Body of pancreas (tissue), 4 donors: ENCODE measurements at regions not wholly inside any gene's neighbourhood (a gene's known extent, or its start where the extent isn't known, plus 50 kb on each side); places are given as distances from the start of the nearest gene placed in this dataset.

Experiments
- ATAC-seq: fragments of 150-250 bp; one replicate; pipeline ENCODE4 v1.9.1; 2016
- DNase-seq, 4 donors: peaks; one replicate each; pipeline ENCODE4 v3.0.0-alpha.2; 2019
- H3K27ac ChIP-seq, 4 donors: fragments of 200-600 bp; sonication (generic); 1 replicate in 3 of 4; 2 replicates in 1 of 4; pipeline versions ENCODE4 v1.5.1 to v1.6.1; 2016 to 2019; ENCODE audit warnings: mild to moderate bottlenecking in 1 of 4, mixed read lengths in 1 of 4, moderate library complexity in 1 of 4
- H3K27me3 ChIP-seq, 2 donors: fragments of 200-600 bp; sonication (generic); one replicate each; pipeline ENCODE4 v1.6.0; 2016; ENCODE audit warnings: mild to moderate bottlenecking in 1 of 2
- H3K36me3 ChIP-seq, 2 donors: fragments of 200-600 bp; sonication (generic); replicated peaks in 1 of 2; 2 replicates each; pipeline ENCODE4 v1.5.1; 2016; ENCODE audit warnings: low read depth in 2 of 2; ENCODE audit not compliant: insufficient read depth in 1 of 2
- H3K4me1 ChIP-seq: fragments of 200-600 bp; sonication (generic); one replicate; pipeline ENCODE4 v1.6.0; 2016
- H3K4me3 ChIP-seq, 2 donors: fragments of 200-600 bp; sonication (generic); 1 replicate in 1 of 2; 2 replicates in 1 of 2; pipeline ENCODE4 v1.5.1; 2016 to 2019
- H3K9me3 ChIP-seq, 3 donors: fragments of 200-600 bp; sonication (generic); 1 replicate in 2 of 3; 2 replicates in 1 of 3; pipeline ENCODE4 v1.5.1; 2016
- POLR2A ChIP-seq, 3 donors: fragments of 450-650 bp; IDR thresholded peaks; one replicate each; pipeline ENCODE4 v1.6.1; 2016; ENCODE audit warnings: antibody characterized with exemption in 3 of 3, mild to moderate bottlenecking in 2 of 3
- WGBS, 2 donors: methylation state at CpG; one replicate each; pipeline ENCODE4 v1.1.5; 2017; 5-methylcytosine and 5-hydroxymethylcytosine counted together
- intact Hi-C: fragments of 100-400 bp; cut with DNase I; formaldehyde crosslinking; loops from one replicate; pipeline ENCODE4 v1.15.1; 2023
- TF ChIP-seq, protein P1 (sequence below), 7 experiments: fragments of 450-650 bp in 4 of 7; fragments of 200-600 bp in 3 of 7; sonication (generic) in 3 of 7; IDR thresholded peaks; one replicate each; pipeline ENCODE4 v1.5.1; 2016 to 2019; ENCODE audit warnings: antibody characterized with exemption in 7 of 7

DNA sequence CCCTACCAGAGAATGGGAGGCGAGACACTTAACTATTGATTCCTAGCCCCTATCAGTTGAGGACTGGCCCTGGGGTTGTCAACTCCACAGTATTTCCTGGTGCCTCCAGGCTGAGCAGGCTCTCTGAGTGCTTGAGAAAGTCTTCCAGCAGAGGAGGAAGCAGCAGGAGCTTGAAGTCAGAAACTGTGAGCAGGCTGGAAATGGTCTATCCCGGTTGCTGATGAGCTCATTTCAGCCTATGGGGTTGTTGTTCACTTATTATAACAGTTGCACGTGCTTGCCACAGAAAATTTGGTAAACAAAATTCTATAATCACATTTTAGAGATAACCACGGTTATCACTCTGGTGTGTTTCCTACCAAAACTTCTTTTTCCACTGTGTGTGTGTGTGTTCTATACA, 254.7 kb upstream of the THUMPD2 start:
- WGBS, 2 donors, result 47 to 56% methylated on average over 4 of the region's 4 CpGs
- Histone ChIP-seq H3K9me3 (no peaks in the 10 kb centered on the region), H3K4me1 (no peaks in the 10 kb centered on the region), H3K27ac (no peak overlapping the region), H3K4me3 (no peak overlapping the region), H3K27me3 (no peaks in the 10 kb centered on the region), H3K36me3 (no peaks in the 10 kb centered on the region)
- DNase-seq, result no peak
- intact Hi-C loops, result no loop called here
- no peak for ATAC-seq
- TF ChIP-seq POLR2A (IDR thresholded peaks at IDR 0.05), result no peak
- TF ChIP-seq, protein P1, sequence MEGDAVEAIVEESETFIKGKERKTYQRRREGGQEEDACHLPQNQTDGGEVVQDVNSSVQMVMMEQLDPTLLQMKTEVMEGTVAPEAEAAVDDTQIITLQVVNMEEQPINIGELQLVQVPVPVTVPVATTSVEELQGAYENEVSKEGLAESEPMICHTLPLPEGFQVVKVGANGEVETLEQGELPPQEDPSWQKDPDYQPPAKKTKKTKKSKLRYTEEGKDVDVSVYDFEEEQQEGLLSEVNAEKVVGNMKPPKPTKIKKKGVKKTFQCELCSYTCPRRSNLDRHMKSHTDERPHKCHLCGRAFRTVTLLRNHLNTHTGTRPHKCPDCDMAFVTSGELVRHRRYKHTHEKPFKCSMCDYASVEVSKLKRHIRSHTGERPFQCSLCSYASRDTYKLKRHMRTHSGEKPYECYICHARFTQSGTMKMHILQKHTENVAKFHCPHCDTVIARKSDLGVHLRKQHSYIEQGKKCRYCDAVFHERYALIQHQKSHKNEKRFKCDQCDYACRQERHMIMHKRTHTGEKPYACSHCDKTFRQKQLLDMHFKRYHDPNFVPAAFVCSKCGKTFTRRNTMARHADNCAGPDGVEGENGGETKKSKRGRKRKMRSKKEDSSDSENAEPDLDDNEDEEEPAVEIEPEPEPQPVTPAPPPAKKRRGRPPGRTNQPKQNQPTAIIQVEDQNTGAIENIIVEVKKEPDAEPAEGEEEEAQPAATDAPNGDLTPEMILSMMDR (IDR thresholded peaks at IDR 0.05), result no peak

DNA sequence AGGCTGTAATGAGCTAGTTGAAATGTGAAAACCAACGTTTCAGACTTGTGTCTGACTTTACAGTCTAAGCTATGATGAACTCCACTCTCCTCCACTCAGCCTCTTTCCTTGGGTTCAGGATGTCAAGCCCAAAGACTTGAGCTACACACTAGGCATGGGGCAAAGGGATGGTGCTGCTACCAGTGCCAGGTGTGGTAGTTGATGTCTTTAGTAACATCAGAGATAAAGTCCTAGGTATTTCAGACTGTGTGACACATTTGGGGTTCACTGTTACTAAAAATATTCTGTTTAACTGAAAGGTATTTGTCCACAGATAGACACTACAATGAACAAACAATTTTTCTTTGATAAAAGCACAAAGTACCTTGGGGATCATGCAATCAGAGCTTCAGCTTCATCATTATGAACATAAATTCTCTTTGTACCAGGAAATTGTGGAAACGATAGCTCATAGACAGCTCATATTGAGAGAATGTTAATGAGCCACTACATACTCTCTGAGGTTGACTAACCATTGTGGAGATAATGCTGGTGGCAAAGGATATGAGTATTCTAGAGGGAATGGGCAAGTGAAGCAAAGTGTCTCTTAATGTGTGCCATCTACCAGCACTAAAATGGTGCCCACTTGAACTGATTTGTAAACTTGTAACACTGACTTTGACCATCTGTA, 253.7 kb upstream of the THUMPD2 start:
- Histone ChIP-seq H3K4me1 (no peaks in the 10 kb centered on the region), H3K27ac (no peak overlapping the region), H3K36me3 (no peaks in the 10 kb centered on the region), H3K27me3 (no peaks in the 10 kb centered on the region), H3K9me3 (no peaks in the 10 kb centered on the region), H3K4me3 (no peak overlapping the region)
- 43 to 48% methylated on average over 2 of the region's 2 CpGs for WGBS, 2 donors
- ATAC-seq (no peak), DNase-seq (no peak)
- TF ChIP-seq, protein P1 (IDR thresholded peaks at IDR 0.05), result no peak
- no peak for TF ChIP-seq POLR2A (IDR thresholded peaks at IDR 0.05)
- intact Hi-C loops, result no loop called here

DNA sequence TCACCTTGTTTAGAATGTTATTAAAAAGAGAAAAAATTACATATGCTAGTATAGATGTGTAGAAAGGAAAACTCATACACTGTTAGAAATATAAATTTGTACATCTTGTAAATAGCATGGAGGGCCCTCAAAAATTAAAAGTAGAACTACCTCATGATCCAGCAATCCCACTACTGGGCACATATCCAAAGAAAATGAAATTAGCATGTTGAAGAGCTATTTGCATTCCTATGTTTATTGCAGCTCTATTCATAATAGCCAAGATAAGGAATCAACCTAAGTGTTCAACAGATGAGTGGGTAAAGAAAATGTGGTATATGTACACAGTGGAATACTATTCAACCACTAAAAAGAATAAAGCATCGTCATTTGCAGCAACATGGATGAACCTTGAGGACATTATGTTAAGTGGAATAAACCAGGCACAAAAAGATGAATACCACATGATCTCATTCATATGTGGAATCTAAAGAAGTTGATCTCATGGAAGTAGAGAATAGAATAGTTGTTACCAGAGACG, 251.5 kb upstream of the THUMPD2 start:
- 67 to 76% methylated on average over 2 of the region's 2 CpGs for WGBS, 2 donors
- DNase-seq (no peak), ATAC-seq (no peak)
- no peak overlapping the region for H3K27ac ChIP-seq
- H3K4me1 ChIP-seq, result no peaks in the 10 kb centered on the region
- H3K9me3 ChIP-seq, result no peaks in the 10 kb centered on the region
- no peaks in the 10 kb centered on the region for H3K27me3 ChIP-seq
- no peak overlapping the region for H3K4me3 ChIP-seq
- intact Hi-C loops, result no loop called here
- TF ChIP-seq, protein P1 (IDR thresholded peaks at IDR 0.05), result no peak
- TF ChIP-seq POLR2A (IDR thresholded peaks at IDR 0.05), result no peak
- H3K36me3 ChIP-seq, result no peaks in the 10 kb centered on the region

DNA sequence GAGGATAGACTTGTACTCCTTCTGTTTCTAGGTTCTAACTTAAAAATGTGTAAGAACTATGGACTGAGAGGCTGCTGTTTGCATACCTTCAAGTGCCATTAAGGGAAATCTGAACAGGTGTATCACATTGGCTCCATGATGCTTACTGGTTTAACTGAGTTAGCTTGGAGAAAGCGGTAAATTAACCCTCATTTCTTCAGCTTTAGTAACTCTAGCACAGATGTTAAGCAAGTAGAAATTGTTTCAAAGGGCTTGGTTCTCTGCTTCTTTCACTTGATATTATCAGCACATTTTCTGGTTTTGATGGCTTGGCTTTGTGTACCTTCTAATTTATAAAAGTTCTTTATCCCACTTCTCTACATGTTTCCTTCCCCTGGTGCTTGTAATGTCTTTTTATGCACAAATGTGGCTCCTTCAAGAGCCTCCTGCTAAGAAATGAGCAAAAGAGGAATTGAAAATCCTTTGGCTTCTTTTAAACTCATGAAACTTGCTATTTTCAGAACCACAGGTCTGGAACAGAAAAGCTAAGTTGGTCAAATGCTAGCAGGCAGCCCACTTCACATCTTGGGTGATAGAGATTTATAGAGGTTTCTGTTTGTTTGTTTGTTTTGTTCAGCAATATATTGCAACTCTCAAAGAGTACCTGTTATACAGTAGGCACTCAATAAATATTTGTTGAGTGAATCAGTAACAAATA, 249.9 kb upstream of the THUMPD2 start:
- no peaks in the 10 kb centered on the region for H3K4me1 ChIP-seq
- H3K9me3 ChIP-seq, result no peaks in the 10 kb centered on the region
- H3K4me3 ChIP-seq, result no peak overlapping the region
- H3K36me3 ChIP-seq, result no peaks in the 10 kb centered on the region
- intact Hi-C loops, result no loop called here
- WGBS, 2 donors, result 68 to 95% methylated on average over 1 of the region's 1 CpG
- no peak for TF ChIP-seq POLR2A (IDR thresholded peaks at IDR 0.05)
- TF ChIP-seq, protein P1 (IDR thresholded peaks at IDR 0.05), result no peak
- ATAC-seq, result no peak
- no peak overlapping the region for H3K27ac ChIP-seq
- DNase-seq, result no peak
- no peaks in the 10 kb centered on the region for H3K27me3 ChIP-seq
